ENCODE measurements at regions not wholly inside any gene's neighbourhood (a gene's known extent, or its start where the extent isn't known, plus 50 kb on each side); places are given as distances from the start of the nearest gene placed in this dataset.

DNA sequence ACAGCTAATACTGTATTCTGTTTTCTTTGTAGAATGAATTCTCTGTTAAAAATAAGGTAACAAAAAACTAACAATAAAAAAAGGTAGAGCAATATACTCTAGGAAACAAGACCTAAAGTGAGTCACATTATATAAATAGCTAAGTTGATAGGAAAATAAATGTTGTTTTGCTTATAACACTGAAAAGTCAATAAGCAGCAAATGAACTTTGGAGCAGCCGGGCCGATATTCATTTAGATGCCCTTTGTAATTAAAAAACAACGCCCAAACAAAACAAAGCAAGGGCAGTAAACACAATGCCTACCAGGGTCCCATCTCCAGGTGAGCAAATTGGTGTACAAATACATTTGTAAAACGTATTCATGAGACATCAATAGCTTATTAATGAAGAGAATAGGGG is 227.6 kb upstream of the FOXN3 start:
- TF ChIP-seq, protein P1, sequence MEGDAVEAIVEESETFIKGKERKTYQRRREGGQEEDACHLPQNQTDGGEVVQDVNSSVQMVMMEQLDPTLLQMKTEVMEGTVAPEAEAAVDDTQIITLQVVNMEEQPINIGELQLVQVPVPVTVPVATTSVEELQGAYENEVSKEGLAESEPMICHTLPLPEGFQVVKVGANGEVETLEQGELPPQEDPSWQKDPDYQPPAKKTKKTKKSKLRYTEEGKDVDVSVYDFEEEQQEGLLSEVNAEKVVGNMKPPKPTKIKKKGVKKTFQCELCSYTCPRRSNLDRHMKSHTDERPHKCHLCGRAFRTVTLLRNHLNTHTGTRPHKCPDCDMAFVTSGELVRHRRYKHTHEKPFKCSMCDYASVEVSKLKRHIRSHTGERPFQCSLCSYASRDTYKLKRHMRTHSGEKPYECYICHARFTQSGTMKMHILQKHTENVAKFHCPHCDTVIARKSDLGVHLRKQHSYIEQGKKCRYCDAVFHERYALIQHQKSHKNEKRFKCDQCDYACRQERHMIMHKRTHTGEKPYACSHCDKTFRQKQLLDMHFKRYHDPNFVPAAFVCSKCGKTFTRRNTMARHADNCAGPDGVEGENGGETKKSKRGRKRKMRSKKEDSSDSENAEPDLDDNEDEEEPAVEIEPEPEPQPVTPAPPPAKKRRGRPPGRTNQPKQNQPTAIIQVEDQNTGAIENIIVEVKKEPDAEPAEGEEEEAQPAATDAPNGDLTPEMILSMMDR (IDR thresholded peaks at IDR 0.05): no peak
- no peak for TF ChIP-seq POLR2A (IDR thresholded peaks at IDR 0.05)

All from heart left ventricle (tissue), 13 donors.